ENCODE measurements at regions not wholly inside any gene's neighbourhood (a gene's known extent, or its start where the extent isn't known, plus 50 kb on each side); places are given as distances from the start of the nearest gene placed in this dataset.

DNA sequence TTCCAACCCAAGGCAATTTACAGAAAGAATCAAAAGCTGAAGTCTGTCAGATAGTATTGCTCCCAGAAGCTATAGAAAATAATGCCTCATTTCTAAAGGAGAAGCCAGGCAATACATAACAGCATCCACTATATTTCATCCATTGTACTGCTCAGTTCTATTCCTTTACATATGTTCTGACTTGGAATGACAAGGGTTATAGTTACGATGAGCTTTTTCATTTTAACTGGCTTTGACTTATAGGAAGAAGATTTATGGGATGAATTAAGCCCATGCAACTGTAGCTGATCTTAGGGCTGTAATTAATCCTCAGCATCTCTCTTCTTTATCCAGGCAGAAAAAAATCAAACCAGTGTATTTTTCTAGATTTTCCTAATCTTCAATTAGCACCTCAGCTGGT lies 676.3 kb upstream of the CCDC54 start:
- intact Hi-C loops (cut with DNase I, micrococcal nuclease): no loop called here
- no peak overlapping the region for H3K4me3 ChIP-seq
- TF ChIP-seq, protein P1, sequence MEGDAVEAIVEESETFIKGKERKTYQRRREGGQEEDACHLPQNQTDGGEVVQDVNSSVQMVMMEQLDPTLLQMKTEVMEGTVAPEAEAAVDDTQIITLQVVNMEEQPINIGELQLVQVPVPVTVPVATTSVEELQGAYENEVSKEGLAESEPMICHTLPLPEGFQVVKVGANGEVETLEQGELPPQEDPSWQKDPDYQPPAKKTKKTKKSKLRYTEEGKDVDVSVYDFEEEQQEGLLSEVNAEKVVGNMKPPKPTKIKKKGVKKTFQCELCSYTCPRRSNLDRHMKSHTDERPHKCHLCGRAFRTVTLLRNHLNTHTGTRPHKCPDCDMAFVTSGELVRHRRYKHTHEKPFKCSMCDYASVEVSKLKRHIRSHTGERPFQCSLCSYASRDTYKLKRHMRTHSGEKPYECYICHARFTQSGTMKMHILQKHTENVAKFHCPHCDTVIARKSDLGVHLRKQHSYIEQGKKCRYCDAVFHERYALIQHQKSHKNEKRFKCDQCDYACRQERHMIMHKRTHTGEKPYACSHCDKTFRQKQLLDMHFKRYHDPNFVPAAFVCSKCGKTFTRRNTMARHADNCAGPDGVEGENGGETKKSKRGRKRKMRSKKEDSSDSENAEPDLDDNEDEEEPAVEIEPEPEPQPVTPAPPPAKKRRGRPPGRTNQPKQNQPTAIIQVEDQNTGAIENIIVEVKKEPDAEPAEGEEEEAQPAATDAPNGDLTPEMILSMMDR (IDR thresholded peaks at IDR 0.05): no peak
- ATAC-seq: no peak
- H3K36me3 ChIP-seq (ENCODE audit: low read depth): no peaks in the 10 kb centered on the region
- DNase-seq: no peak
- H3K9me3 ChIP-seq: no peaks in the 10 kb centered on the region
- no peaks in the 10 kb centered on the region for H3K4me1 ChIP-seq (ENCODE audit: low read depth)

DNA sequence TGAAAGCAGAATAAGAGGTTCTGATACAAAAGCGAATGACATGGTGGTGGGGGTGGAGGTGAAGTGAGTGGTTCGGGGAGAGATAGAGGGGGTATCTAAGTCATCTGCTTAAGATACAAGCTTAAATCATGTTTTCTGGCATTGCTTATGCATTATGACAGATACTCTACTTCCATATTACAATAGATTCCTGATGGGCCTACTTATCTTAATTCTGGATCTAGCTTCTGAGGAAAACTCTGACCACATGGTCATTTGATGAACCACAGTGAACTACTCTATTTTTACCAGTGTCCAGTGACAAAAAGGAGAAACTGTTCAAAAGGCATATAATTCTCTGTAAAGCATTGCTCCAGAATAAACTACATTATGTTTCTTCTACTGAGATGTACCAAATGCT lies 673.7 kb upstream of the CCDC54 start:
- Histone ChIP-seq H3K36me3 (ENCODE audit: low read depth) (no peaks in the 10 kb centered on the region), H3K4me3 (no peak overlapping the region), H3K4me1 (ENCODE audit: low read depth) (no peaks in the 10 kb centered on the region), H3K9me3 (no peaks in the 10 kb centered on the region)
- intact Hi-C loops (cut with DNase I, micrococcal nuclease): no loop called here
- no peak for DNase-seq
- TF ChIP-seq, protein P1 (IDR thresholded peaks at IDR 0.05): no peak
- no peak for ATAC-seq

DNA sequence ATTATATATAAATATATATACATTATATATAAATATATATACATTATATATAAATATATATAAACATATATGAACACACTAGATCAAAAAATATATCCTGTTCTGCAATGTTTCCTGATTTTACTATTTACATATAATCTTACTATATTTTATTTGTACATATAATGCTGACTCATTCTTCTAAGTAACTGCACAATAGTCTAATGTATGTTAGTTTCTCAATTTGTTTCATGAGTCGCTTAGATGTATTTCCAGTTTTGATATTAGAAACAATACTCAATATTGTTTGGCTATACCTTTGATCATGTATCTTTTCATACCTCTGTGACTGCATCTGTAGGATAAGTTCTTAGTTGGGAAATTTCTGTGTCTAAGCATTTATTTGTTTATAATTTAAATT lies 669.9 kb upstream of the CCDC54 start:
- Histone ChIP-seq H3K9me3 (no peaks in the 10 kb centered on the region), H3K36me3 (ENCODE audit: low read depth) (no peaks in the 10 kb centered on the region), H3K4me3 (no peak overlapping the region), H3K4me1 (ENCODE audit: low read depth) (no peaks in the 10 kb centered on the region)
- TF ChIP-seq, protein P1 (IDR thresholded peaks at IDR 0.05): no peak
- ATAC-seq (no peak), DNase-seq (no peak)
- intact Hi-C loops (cut with DNase I, micrococcal nuclease): no loop called here

- ATAC-seq (no peak), DNase-seq (no peak)
- intact Hi-C loops (cut with DNase I, micrococcal nuclease): no loop called here
- Histone ChIP-seq H3K36me3 (ENCODE audit: low read depth) (no peaks in the 10 kb centered on the region), H3K4me1 (ENCODE audit: low read depth) (no peaks in the 10 kb centered on the region), H3K4me3 (no peak overlapping the region), H3K9me3 (no peaks in the 10 kb centered on the region)
- TF ChIP-seq, protein P1 (IDR thresholded peaks at IDR 0.05): no peak
These were observed 666.6 kb upstream of the CCDC54 start for GRCh38 chr3:106710596-106710995.

GRCh38 chr3:106711650-106712049 lies 665.6 kb upstream of the CCDC54 start:
- Histone ChIP-seq H3K36me3 (ENCODE audit: low read depth) (no peaks in the 10 kb centered on the region), H3K4me1 (ENCODE audit: low read depth) (no peaks in the 10 kb centered on the region), H3K4me3 (no peak overlapping the region), H3K9me3 (no peaks in the 10 kb centered on the region)
- intact Hi-C loops (cut with DNase I, micrococcal nuclease): no loop called here
- no peak for DNase-seq
- TF ChIP-seq, protein P1 (IDR thresholded peaks at IDR 0.05): no peak
- no peak for ATAC-seq

DNA sequence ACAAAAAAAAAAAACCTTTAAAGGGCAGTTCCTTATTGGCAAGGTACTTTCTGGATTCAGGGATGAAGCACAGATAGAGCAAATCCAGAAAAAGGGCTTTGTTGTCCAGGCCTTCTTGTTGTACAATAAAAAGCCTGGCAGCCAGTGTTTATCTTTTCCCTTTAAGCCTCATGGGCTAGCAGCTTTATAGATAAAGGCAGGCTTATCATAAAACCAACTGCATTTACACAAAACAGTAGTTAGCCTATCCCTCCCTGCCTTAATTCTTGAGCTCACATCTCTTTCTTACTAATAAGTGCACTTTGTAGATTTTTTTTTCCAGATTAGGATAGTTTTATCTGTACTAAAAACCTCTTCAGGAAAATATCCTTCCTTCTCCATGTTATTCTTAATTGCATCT lies 662.8 kb upstream of the CCDC54 start:
- intact Hi-C loops (cut with DNase I, micrococcal nuclease): no loop called here
- no peak for ATAC-seq
- no peak overlapping the region for H3K4me3 ChIP-seq
- H3K4me1 ChIP-seq (ENCODE audit: low read depth): no peaks in the 10 kb centered on the region
- no peak for DNase-seq
- TF ChIP-seq, protein P1 (IDR thresholded peaks at IDR 0.05): no peak
- H3K9me3 ChIP-seq: no peaks in the 10 kb centered on the region
- no peaks in the 10 kb centered on the region for H3K36me3 ChIP-seq (ENCODE audit: low read depth)

Data from mucosa of descending colon (tissue), 3 donors.